RWPE2 (cell line): ENCODE measurements at regions not wholly inside any gene's neighbourhood (a gene's known extent, or its start where the extent isn't known, plus 50 kb on each side); places are given as distances from the start of the nearest gene placed in this dataset.
"Not testable (repeated sequence)": the region's sequence is repeated elsewhere in the genome, so short reads cannot be mapped to it uniquely, and the experiment has no call there.

ENCODE experiments used
- ATAC-seq: fragments of 200-7000 bp; cut with Tn5 transposase; 3 replicates; pipeline ENCODE4 v1.9.1; 2021; ENCODE audit warnings: low read depth
- DNase-seq: peaks from one replicate; pipeline ENCODE4 v3.0.0-alpha.2; 2020; ENCODE audit warnings: low spot score
- H3K27ac ChIP-seq: fragments of 450-650 bp; 2 replicates; pipeline ENCODE4 v1.5.1; 2017; ENCODE audit warnings: mild to moderate bottlenecking; ENCODE audit not compliant: poor library complexity, severe bottlenecking
- H3K27me3 ChIP-seq: fragments of 250-450 bp; sonication (Bioruptor Pico); 2 replicates; pipeline ENCODE4 v1.5.1; 2021; ENCODE audit warnings: mild to moderate bottlenecking, moderate library complexity; ENCODE audit not compliant: insufficient read depth, poor library complexity, severe bottlenecking
- H3K36me3 ChIP-seq: fragments of 250-450 bp; sonication (Bioruptor Pico); 2 replicates; pipeline ENCODE4 v1.5.1; 2020; ENCODE audit warnings: low read depth, mild to moderate bottlenecking, moderate library complexity
- H3K4me1 ChIP-seq: fragments of 250-450 bp; sonication (Bioruptor Pico); 2 replicates; pipeline ENCODE4 v1.5.1; 2021; ENCODE audit warnings: mild to moderate bottlenecking, moderate library complexity; ENCODE audit not compliant: insufficient read depth, poor library complexity, severe bottlenecking
- H3K4me3 ChIP-seq: fragments of 250-450 bp; sonication (Bioruptor Pico); 2 replicates; pipeline ENCODE4 v1.5.1; 2021; ENCODE audit warnings: mild to moderate bottlenecking, moderate library complexity; ENCODE audit not compliant: severe bottlenecking
- H3K9me3 ChIP-seq: fragments of 250-450 bp; sonication (Bioruptor Pico); 2 replicates; pipeline ENCODE4 v1.5.1; 2021; ENCODE audit warnings: mild to moderate bottlenecking, moderate library complexity; ENCODE audit not compliant: severe bottlenecking
- CTCF ChIP-seq: fragments of 450-650 bp; IDR thresholded peaks from one replicate; pipeline ENCODE4 v1.5.1; 2017; ENCODE audit warnings: mild to moderate bottlenecking, moderate library complexity; ENCODE audit not compliant: poor library complexity, severe bottlenecking

- H3K4me1 ChIP-seq: peaks cover 2% of the 10 kb centered on the region
- no peaks in the 10 kb centered on the region for H3K36me3 ChIP-seq
- no peak for DNase-seq
- H3K27me3 ChIP-seq: peaks cover 27% of the 10 kb centered on the region
- no peak for TF ChIP-seq CTCF
- no peak for ATAC-seq
- no peak overlapping the region for H3K4me3 ChIP-seq
- H3K9me3 ChIP-seq: no peaks in the 10 kb centered on the region
- no peak overlapping the region for H3K27ac ChIP-seq
Observed at GRCh38 chr15:62278534-62278933, 113.4 kb upstream of the C2CD4B start.

DNA sequence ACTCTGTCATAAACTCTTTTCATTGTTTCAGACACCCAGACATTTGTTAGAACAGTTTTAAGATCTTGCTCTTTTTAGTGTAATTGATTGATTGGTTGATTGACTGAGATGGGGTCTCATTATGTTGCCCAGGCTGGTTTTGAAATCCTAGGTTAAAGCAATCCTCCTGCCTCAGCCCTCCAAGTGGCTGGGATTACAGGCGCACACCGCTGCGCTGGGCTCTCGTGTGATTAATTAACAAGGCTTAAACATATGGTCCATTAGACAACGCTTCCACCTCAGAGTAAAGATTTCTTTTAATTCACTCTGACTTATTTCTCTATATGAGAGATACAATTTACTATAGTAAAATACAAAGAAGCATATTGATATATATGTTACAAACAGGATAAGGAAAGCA, 114.0 kb upstream of the C2CD4B start:
- ATAC-seq: no peak
- DNase-seq: no peak
- Histone ChIP-seq H3K27me3 (peaks cover 32% of the 10 kb centered on the region), H3K4me1 (peaks cover 2% of the 10 kb centered on the region), H3K27ac (no peak overlapping the region), H3K4me3 (no peak overlapping the region), H3K36me3 (no peaks in the 10 kb centered on the region), H3K9me3 (no peaks in the 10 kb centered on the region)
- no peak for TF ChIP-seq CTCF

- peaks cover 2% of the 10 kb centered on the region for H3K4me1 ChIP-seq
- ATAC-seq (no peak), DNase-seq (no peak)
- H3K9me3 ChIP-seq: no peaks in the 10 kb centered on the region
- H3K27me3 ChIP-seq: peaks cover 46% of the 10 kb centered on the region
- no peaks in the 10 kb centered on the region for H3K36me3 ChIP-seq
- no peak overlapping the region for H3K27ac ChIP-seq
- TF ChIP-seq CTCF: no peak
- H3K4me3 ChIP-seq: no peak overlapping the region
Observed at GRCh38 chr15:62280625-62281024, 115.5 kb upstream of the C2CD4B start.

- not testable (repeated sequence) for H3K36me3 ChIP-seq, ATAC-seq, DNase-seq, H3K4me1 ChIP-seq, H3K9me3 ChIP-seq, H3K4me3 ChIP-seq, H3K27ac ChIP-seq
- peaks cover 58% of the 10 kb centered on the region for H3K27me3 ChIP-seq
Observed at GRCh38 chr15:62281801-62282200, 116.7 kb upstream of the C2CD4B start.

GRCh38 chr15:62287066-62287857, 122.2 kb upstream of the C2CD4B start:
- TF ChIP-seq CTCF: no peak
- Histone ChIP-seq H3K27ac (no peak overlapping the region), H3K4me1 (no peaks in the 10 kb centered on the region), H3K27me3 (peaks cover 59% of the 10 kb centered on the region), H3K9me3 (no peaks in the 10 kb centered on the region), H3K36me3 (no peaks in the 10 kb centered on the region), H3K4me3 (no peak overlapping the region)
- ATAC-seq (peak; percentile 38; the same call in 1 of the 3 replicates), DNase-seq (no peak)
